GM21723 (cell line): ENCODE measurements at regions not wholly inside any gene's neighbourhood (a gene's known extent, or its start where the extent isn't known, plus 50 kb on each side); places are given as distances from the start of the nearest gene placed in this dataset.
"Not testable (repeated sequence)": the region's sequence is repeated elsewhere in the genome, so short reads cannot be mapped to it uniquely, and the experiment has no call there.

Experiments
- ATAC-seq: cut with Tn5 transposase; IDR thresholded peaks from one replicate; pipeline ENCODE4 v1.9.1; 2021; ENCODE audit warnings: mild to moderate bottlenecking, moderate library complexity; ENCODE audit not compliant: unreplicated experiment

DNA sequence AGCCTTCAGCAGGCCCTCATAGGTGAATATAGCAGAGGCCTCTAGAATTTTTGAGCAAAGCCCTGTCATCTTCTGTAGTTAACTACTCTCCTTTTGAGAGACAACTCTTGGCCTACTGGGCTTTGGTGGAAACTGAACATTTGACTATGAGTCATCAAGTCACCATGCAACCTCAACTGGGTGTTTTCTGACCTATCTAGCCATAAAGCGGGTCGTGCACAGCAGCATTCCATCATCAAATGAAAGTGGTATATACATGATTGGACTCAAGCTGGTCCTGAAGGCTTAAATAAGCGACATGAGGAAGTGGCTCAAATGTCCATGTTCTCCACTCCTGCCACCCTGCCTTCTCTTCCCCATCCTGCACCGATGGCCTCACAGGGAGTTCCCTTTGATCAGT lies 1115.5 kb downstream of the TAF11L14 start:
- ATAC-seq, result peak; percentile 34

DNA sequence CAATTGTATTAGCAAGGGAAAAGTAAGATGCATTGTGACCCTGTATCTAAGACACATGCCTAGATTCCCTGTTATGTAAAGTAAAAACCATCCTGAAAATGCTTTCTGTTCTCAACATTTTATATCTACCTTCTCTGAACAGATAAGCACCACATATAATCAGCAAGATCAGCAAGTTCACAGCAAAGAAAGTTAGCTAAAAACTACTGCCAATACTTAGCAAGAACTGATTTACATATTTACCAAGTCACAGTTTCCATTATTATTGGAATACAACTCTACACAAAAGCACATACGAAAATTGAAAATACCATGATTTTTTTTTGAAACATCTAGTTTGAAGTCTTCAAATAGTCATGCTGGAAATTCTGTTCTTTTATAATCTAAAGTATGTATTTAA lies 1118.1 kb downstream of the TAF11L14 start:
- no peak for ATAC-seq

DNA sequence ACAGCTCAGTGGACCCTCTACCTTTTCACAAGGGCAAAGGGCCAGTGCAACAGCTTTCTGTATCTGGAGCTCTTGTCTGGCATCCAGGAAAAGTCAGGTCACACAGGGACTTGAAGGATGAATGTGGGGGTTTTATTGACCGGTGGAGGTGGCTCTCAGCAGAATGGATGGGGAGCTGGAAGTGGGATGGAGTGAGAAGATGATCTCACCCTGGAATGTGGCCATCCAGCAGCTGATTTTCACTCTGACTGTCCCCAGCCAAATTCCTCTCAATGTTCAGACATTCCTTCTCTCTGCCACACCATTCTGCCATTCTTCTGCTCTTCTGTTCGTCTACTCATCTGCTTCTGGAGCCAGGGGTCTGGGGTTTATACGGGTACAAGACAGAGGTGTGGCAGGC lies 1119.9 kb downstream of the TAF11L14 start:
- no peak for ATAC-seq

DNA sequence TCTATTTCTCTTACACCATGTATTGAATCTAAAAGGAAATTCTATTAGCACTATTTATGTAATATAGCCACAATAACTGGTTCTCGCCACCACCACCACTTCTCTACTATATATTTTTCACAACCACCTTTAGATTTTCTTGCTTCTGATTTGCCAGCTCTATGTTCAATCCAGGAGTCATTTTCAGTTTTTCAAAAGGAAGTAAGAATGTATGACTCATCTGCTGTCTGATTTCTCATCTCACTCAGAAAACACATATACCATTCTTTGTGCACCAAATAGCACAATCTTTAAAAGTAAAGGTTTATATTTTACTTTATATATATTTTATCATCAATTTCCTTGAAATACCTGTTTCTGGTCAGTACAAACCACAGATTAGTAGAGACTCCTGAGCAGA lies 1127.5 kb downstream of the TAF11L14 start:
- peak; percentile 82 for ATAC-seq

DNA sequence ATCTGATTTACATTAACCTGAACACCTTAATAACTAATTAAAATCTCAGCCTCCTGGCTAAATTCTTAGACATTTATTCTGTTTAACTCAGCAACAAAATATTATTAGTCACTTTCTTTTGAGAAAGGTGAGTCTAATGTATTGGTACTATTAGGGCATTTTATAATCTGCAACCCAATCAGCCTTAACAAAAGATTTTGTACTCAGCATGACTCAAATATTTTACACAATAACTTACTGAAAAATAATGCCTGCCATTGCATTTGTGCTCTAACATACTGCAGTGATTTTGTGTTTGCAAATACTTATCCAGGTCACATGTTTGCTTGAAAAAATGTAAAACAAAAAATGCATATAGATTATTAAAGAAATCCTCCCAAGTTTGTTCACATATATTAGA lies 1129.9 kb downstream of the TAF11L14 start:
- no peak for ATAC-seq

DNA sequence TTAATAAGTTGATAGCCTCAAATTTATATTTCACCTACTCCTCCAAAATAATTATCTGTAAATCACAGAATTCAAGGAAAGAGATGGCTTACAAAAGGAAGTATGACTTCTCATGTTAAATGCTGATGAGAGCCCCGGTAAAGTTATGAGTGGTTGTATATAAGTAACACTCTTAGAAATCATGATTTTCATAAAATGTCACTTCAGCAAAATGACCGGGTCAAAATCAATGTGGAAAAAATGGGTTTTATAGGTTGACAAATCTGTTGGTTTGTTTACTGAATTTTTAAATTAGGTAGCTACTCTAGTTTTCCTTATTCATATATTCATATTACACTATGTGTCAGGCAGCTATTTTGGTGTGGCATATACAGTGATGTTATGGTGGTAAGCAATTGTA lies 1131.0 kb downstream of the TAF11L14 start:
- no peak for ATAC-seq

DNA sequence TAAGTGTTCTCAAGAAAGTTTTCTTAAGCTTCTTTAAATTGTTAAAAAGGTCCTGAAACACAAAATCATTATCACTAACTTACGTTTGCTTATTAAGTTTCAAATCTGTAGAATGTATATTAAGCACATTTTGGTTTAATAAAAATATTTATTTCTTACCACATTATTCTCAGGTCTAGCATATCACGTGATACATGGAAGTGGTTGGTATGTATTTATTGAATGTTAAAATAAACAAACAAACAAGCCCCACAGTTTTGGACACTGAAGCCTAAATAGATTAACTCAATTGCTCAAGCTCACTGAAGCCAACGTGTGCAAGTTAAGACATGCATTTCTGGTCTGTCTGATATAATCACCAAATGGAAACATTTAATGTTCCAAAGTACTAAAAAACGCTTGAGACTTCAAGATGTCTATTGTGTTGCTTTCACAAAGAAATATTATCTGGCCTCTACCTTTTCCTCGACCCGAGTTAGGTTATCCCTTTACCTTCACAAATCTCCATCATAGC lies 1136.9 kb downstream of the TAF11L14 start:
- ATAC-seq, result no peak

DNA sequence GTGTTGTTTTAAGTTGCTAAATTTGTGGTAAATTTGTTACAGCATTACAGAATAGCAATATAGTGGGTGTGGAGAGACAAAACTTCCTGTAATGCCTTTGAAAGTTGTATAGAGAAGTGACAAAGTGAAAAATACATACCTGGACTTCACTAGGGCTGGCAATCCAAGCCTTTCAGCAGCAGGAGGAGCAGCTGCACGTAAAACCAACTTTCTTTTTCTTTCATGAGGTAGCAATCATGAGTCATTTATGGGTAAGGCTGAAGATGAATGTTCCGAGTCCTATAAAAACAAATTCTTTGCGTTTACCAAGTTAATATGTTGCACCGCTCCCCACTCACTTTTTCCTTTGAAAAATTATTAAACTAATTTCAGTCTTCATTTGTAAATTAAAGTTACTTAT lies 1138.2 kb downstream of the TAF11L14 start:
- peak; percentile 74 for ATAC-seq

DNA sequence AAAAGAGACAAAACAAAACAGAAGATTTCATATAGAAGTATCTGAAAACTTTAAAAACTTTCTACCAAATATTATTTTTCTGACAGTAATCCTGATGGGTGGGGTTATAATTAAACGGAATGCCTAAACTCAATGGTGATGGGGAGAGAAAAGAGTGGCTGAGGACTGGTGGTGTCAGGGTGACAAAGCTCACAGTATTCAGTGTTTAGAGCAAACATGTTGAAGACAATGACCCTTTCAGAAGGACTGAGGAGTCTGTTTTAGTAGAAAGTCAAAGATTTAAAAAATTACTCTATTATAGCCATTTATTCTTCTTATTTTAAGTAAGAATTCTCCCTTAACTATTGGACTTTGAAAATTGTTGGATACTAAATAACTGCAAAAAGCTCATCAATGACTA lies 1144.0 kb downstream of the TAF11L14 start:
- no peak for ATAC-seq

DNA sequence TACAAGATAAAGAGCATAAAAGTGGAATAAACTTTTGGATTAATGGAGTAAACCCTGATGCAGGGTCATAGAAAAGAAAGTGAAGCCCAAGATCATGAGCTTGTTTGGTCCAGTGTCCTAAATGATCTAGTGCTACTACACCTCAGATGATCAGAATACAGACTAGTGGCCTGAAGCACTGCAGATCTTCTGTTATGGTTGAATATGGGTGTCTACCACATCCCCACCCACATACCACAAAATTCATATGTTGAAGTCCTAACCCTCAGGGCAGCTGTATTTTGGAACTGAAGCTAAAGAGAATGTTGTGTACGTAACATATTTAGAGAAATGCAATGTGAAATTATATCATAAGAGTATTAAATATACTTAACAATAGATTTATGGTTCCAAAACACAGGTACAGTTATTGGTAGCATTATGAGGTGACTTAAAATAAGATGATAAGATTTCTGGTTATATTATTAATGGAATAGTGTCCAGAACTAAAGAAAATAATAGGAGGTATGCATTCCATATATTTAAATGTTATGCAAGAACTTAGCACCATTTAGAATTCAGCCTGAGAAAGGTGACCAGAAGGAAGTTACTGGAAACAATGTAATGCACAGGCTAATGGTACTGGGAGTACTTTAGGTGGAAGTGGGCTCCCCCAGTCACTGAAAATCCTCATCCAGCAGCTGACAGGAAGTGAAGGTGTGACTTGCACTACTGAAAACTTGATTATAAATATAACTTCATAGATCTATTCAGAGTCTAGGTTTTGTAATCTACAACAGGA lies 1155.1 kb downstream of the TAF11L14 start:
- no peak for ATAC-seq

DNA sequence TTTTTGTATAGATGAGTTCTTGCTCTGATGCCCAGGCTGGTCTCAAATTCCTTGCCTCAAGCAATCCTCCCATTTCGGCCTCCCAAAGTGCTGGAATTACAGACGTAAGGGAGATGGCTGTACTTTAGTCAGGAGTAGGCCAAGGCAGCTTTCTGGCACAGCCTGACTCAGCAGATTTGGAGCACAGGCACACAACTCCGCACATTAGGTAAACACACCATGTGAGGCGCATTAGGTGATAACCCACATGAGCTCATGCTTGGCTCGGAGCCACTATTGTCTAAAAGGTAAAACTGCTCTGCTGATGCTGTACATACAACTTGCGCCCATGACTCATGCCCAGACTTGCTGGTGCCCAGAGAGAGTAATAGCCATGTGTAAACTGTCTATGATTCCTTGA lies 1157.9 kb downstream of the TAF11L14 start:
- no peak for ATAC-seq

DNA sequence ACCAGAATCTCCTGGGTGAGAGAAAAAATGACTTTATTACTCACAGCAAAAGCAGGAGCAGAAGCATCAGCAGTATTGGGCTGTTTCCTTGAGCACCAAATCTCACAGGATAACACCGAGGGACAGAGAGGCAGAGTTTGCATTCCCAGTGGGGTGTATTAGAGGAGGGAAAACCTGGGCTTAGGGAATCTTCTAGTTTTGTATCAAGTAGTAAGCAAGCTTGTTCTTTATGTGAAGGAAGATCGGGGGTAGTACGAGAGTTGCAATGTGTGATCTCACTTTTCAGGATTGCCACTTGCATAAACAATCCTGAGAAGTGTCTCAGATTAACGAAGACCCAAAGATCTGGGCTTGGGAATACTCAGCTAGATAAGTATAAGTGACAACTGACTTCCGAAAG lies 1163.0 kb downstream of the TAF11L14 start:
- no peak for ATAC-seq

DNA sequence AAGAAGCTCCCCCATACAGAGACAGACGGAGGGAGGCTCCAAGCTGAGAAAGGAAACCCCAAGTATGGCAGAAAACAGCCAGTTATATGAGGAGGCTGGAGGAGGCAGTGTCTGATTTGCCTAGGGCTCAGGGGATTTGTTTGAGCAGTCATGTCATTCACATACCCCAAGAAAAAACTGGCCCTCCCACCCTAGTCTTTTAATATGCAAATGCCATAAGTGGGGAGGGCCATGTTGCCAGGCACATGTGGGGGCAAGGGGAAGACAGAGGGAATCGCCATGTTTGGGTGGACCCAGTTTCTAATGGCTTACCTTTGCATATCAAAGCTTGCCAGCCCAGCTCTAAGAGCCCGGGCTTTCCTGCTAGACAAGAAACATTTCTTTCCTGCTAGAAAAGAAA lies 1163.8 kb downstream of the TAF11L14 start:
- no peak for ATAC-seq

DNA sequence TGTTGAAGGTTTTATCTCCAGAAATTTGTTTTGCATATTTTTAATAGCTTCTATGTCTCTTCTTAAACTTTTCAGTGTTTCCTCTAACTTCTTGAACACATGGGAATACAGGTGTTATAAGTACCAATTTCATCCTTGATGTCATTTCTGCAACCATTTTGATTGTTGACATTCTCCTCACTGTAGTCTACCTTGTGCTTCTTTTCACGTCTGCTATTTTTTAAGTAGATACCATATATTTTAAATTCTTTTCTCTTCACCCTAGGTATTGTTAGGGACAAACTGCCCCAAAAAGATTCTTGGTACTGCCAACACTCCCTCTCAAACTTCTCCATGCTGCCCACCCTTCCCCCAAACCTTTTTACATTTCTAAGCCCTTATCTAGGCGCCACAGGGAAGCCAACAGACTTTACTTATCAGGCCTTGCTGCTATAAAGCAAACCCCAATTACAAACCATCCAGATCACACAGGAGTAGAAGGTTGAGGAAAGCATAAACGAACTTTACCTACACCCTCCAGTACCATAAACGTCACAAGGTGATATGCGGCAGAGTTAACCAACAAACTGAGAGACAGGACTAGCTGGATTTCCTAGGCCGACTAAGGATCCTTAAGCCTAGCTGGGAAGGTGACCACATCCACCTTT lies 1165.3 kb downstream of the TAF11L14 start:
- no peak for ATAC-seq

DNA sequence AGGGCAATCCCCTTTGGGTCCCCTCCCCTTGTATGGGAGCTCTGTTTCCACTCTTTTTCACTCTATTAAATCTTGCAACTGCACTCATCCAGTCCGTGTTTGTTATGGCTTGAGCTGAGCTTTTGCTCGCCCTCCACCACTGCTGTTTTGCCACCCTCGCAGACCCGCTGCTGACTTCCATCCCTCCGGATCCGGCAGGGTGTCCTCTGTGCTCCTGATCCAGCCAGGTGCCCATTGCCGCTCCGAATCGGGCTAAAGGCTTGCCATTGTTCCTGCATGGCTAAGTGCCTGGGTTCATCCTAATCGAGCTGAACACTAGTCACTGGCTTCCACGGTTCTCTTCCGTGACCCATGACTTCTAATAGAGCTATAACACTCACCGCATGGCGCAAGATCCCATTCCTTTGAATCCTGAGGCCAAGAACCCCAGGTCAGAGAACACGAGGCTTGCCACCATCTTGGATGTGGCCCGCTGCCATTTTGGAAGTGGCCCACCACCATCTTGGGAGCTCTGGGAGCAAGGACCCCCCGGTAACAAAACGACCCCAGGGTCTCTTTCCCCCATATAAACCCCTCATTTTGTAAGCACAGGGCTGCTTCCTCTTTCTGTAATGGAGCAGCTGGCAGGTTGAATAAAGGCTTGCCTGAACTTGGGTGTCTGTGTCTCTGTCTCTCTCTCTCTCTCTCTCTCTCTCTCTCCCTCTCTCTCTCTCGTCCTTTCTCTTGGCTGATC lies 1166.2 kb downstream of the TAF11L14 start:
- ATAC-seq, result no peak

DNA sequence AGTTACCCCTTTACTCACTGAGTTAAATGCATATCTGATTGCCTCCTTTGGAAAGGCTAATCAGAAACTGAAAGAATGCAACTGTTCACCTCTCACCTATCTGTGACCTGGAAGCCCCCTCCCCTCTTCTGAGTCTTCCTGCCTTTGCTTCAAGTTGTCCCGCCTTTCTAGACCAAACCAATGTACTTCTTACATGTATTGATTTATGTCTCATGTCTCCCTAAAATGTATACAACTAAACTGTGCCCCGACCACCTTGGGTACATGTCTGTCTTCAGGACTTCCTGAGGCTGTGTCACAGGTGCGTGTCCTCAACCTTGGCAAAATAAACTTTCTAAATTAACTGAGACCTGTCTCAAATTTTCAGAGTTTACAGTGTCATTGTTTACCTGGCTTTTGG lies 1167.2 kb downstream of the TAF11L14 start:
- not testable (repeated sequence) for ATAC-seq

DNA sequence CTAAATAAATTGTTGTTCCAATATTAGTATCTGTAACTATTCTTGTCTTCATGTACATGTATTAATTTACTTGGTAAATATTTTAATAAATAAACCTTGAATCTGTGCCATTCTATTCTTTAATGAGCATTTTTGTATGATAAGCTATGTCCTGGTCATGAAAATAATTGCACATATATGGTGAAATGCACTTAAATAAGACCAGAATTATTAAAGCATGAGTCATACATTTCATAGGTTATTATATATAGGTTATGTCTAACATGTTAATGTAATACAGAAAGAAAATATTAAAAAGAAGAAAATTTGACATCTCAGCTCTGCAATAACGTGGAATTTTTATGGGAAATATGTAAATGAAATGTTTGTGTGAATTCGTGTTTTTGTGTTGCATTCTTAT lies 1168.1 kb downstream of the TAF11L14 start:
- ATAC-seq, result no peak

DNA sequence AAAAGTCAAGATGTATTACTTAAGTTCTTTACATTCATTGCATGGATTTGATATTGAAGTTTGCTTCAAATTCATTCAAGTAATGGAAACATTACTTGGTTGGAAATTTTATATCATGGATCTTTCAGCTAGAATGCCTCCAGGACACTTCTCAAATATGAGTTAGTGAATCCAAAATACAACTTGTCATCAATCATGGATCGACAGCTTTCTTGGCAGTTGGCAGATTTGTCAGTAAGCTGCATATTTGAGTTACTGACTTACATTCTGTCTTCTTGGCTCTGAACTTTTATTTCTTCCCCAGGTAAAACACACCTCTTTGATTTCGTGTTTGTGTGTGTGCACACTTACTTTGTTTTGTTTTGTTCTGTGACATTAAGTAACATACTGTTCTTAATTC lies 1171.1 kb downstream of the TAF11L14 start:
- ATAC-seq, result no peak

DNA sequence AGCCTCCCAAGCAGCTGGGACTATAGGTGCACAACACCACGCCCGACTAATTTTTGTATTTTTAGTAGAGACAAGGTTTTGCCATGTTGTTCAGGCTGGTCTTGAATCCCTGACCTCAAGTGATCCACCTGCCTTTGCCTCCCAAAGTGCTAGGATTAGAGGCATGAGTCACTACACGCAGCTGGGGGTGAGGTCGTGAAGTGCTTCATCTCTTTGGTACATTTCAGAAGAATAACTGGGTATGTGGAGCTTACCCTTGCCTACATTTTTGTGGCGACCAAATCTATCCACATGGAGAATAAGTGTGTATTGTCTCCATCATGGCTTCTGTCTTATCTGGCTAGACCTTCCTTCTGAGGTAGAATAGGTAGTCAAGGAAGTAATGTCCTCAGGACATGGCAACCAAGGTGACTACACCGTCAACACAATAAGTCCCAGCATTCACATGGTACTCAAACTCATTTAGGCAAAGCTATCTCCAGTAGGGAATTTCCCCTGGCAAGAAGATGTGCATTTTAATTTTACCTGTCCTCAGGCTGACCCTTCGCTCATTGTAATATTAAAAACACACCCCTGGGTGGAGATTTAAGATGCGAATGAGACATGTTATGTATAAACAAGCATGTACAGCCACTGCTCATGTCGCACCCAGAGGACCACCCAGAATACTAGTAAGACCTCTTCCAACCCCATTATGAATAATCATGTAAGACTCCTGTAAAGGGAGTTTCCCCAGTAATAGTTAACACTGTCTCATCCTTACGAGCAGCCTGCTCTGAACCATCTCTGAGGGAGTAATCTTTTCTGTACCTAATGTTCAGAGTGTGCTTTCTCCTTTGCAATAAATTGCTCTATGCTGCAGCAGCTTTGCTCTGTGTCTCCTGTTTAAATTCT lies 1173.2 kb downstream of the TAF11L14 start:
- no peak for ATAC-seq

DNA sequence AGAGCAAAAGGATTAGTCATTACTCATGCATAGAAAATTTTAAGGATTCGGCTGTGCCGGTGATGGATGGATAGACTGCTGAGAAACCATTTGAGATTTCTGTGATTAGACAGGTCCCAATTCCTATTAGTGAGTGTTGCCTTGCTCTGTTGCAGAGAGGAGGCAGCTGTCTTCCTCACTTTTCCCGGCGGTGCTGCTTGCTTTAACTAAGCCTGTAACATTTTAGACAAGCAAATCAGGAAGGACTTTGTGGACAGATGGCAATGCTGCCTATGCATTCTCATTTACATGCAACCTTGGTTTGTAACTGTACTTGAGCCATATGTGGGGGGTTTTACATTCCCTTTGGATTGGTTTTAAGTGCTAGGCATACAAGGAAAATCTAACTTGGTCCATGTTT lies 1176.3 kb downstream of the CDH18 start:
- no peak for ATAC-seq

DNA sequence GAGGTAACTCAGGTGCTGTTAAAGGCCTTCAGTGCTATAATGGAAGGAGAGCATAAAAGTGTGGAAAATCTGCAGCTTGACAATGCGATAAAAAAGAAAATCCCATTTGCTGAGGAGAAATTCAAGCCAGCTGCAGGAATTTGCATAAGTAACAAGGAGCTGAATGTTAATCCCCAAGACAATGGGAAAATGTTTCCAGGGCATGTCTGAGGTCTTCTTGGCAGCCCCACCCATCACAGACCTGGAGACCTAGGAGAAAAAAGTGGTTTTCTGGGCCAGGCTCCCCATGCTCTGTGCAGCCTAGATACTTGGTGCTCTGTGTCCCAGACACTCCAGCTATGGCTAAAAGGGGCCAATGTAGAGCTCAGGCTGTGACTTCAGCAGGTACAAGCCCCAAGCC lies 1159.6 kb downstream of the CDH18 start:
- ATAC-seq, result no peak
